H1 (cell line): ENCODE measurements at regions not wholly inside any gene's neighbourhood (a gene's known extent, or its start where the extent isn't known, plus 50 kb on each side); places are given as distances from the start of the nearest gene placed in this dataset.

ENCODE experiments used
- CTCF ChIA-PET: fragments of 300-600 bp; sonication (Branson Sonifier 250); formaldehyde crosslinking; loops from one replicate; lab custom pipeline; 2021; ENCODE audit not compliant: partially characterized antibody; lab: Charles Lee
- POLR2A ChIA-PET: fragments of 300-600 bp; sonication (Branson Sonifier 250); formaldehyde crosslinking; loops from one replicate; lab custom pipeline; 2021; ENCODE audit warnings: inconsistent platforms; ENCODE audit not compliant: partially characterized antibody; lab: Charles Lee
- DNase-seq, 2 experiments: peaks; one replicate each; pipeline versions ENCODE4 v3.0.0 to v3.0.0-alpha.2; 2010 to 2022; ENCODE audit warnings: low spot score in 2 of 2, low read depth in 1 of 2, mixed read lengths in 1 of 2
- FAIRE-seq: peaks from 2 replicates; lab custom pipeline; 2011; peaks lifted over from hg19 to GRCh38; lab: Jason Lieb, UNC
- H2AFZ ChIP-seq: 2 replicates; pipeline ENCODE4 v1.8.1; 2012; ENCODE audit warnings: low read length, inconsistent platforms
- H2AK5ac ChIP-seq: 2 replicates; pipeline ENCODE4 v1.6.1; 2013; ENCODE audit warnings: low read depth, low read length
- H2BK120ac ChIP-seq: replicated peaks from 2 replicates; pipeline ENCODE3; 2013; ENCODE audit warnings: low read depth, low read length, inconsistent platforms
- H2BK12ac ChIP-seq: 2 replicates; pipeline ENCODE4 v1.6.1; 2013; ENCODE audit warnings: low read depth, low read length
- H2BK15ac ChIP-seq: 2 replicates; pipeline ENCODE4 v1.6.1; 2013; ENCODE audit warnings: low read length
- H2BK20ac ChIP-seq: 2 replicates; pipeline ENCODE4 v1.6.1; 2013; ENCODE audit warnings: low read length
- H2BK5ac ChIP-seq: 2 replicates; pipeline ENCODE4 v1.6.1; 2013; ENCODE audit warnings: low read depth, low read length
- H3K14ac ChIP-seq: 2 replicates; pipeline ENCODE4 v1.6.1; 2013; ENCODE audit warnings: inconsistent platforms; ENCODE audit not compliant: insufficient read length
- H3K18ac ChIP-seq: 2 replicates; pipeline ENCODE4 v1.6.1; 2013; ENCODE audit warnings: low read length; ENCODE audit errors: extremely low read depth
- H3K23ac ChIP-seq: 2 replicates; pipeline ENCODE4 v1.6.1; 2013; ENCODE audit warnings: inconsistent platforms; ENCODE audit not compliant: insufficient read length
- H3K23me2 ChIP-seq: 2 replicates; pipeline ENCODE4 v1.6.1; 2013; ENCODE audit warnings: low read depth, low read length
- H3K27ac ChIP-seq: 2 replicates; pipeline ENCODE4 v1.6.1; 2011; ENCODE audit warnings: low read depth, low read length, inconsistent platforms
- H3K27me3 ChIP-seq, 4 experiments: replicated peaks in 1 of 4; 1 replicate in 1 of 4; 2 replicates in 3 of 4; pipeline versions ENCODE4 v1.6.1 to v1.8.1; 2011 to 2013; ENCODE audit warnings: low read length in 3 of 4, mild to moderate bottlenecking in 3 of 4, inconsistent platforms in 2 of 4, mixed read lengths in 2 of 4, moderate library complexity in 1 of 4; ENCODE audit not compliant: control insufficient read depth in 3 of 4, insufficient read depth in 3 of 4; ENCODE audit errors: extremely low read depth in 1 of 4
- H3K36me3 ChIP-seq, 4 experiments: 2 replicates each; pipeline versions ENCODE4 v1.6.1 to v1.8.1; 2011 to 2013; ENCODE audit warnings: mild to moderate bottlenecking in 4 of 4, low read length in 3 of 4, moderate library complexity in 2 of 4, control low read depth in 1 of 4, inconsistent platforms in 1 of 4; ENCODE audit not compliant: insufficient read depth in 4 of 4, control insufficient read depth in 2 of 4
- H3K4ac ChIP-seq: replicated peaks from 2 replicates; pipeline ENCODE3; 2013; ENCODE audit warnings: low read length, low read depth, mixed read lengths, inconsistent platforms; ENCODE audit not compliant: insufficient read length
- H3K4me1 ChIP-seq, 4 experiments: replicated peaks in 1 of 4; 1 replicate in 1 of 4; 2 replicates in 3 of 4; pipeline versions ENCODE4 v1.6.1 to v1.8.1; 2011 to 2013; ENCODE audit warnings: low read length in 3 of 4, inconsistent platforms in 2 of 4, mixed read lengths in 1 of 4; ENCODE audit not compliant: insufficient read depth in 4 of 4, control insufficient read depth in 3 of 4
- H3K4me2 ChIP-seq, 2 experiments: 2 replicates each; pipeline versions ENCODE4 v1.6.1 to v1.8.1; 2011 to 2013; ENCODE audit warnings: low read depth in 2 of 2, low read length in 2 of 2, control low read depth in 1 of 2, inconsistent platforms in 1 of 2, mild to moderate bottlenecking in 1 of 2; ENCODE audit not compliant: insufficient read depth in 1 of 2
- H3K4me3 ChIP-seq, 4 experiments: fragments of 200-600, 300-600 bp in 1 of 4; sonication (generic), shearing (Covaris generic), sonication (Bioruptor Twin) in 1 of 4; 2 replicates each; pipeline versions ENCODE4 v1.5.1 to v1.8.1; 2011 to 2016; ENCODE audit warnings: low read length in 4 of 4, low read depth in 3 of 4, control low read depth in 2 of 4, inconsistent platforms in 2 of 4, mild to moderate bottlenecking in 2 of 4, mixed read lengths in 1 of 4, moderate library complexity in 1 of 4; ENCODE audit not compliant: insufficient read depth in 2 of 4; ENCODE audit errors: extremely low read depth in 1 of 4
- H3K56ac ChIP-seq: replicated peaks from 2 replicates; pipeline ENCODE3; 2013; ENCODE audit warnings: low read depth, mild to moderate bottlenecking, mixed read lengths, low read length, inconsistent platforms; ENCODE audit not compliant: insufficient read length
- H3K79me1 ChIP-seq: 2 replicates; pipeline ENCODE4 v1.6.1; 2013; ENCODE audit warnings: low read depth, low read length, control low read depth
- H3K79me2 ChIP-seq, 2 experiments: 2 replicates each; pipeline versions ENCODE4 v1.6.1 to v1.8.1; 2012 to 2013; ENCODE audit warnings: low read length in 2 of 2, mild to moderate bottlenecking in 2 of 2, inconsistent platforms in 1 of 2; ENCODE audit not compliant: insufficient read depth in 2 of 2, control insufficient read depth in 1 of 2
- H3K9ac ChIP-seq, 4 experiments: replicated peaks in 1 of 4; 1 replicate in 1 of 4; 2 replicates in 3 of 4; pipeline versions ENCODE4 v1.6.1 to v1.8.1; 2011 to 2013; ENCODE audit warnings: low read depth in 3 of 4, low read length in 3 of 4, control low read depth in 2 of 4, mild to moderate bottlenecking in 2 of 4, moderate library complexity in 2 of 4, inconsistent platforms in 1 of 4; ENCODE audit errors: extremely low read depth in 1 of 4
- H3K9me3 ChIP-seq, 2 experiments: 2 replicates each; pipeline versions ENCODE4 v1.6.1 to v1.8.1; 2012 to 2013; ENCODE audit warnings: mild to moderate bottlenecking in 2 of 2, moderate library complexity in 2 of 2, control low read depth in 1 of 2, inconsistent platforms in 1 of 2, low read depth in 1 of 2, low read length in 1 of 2, mixed read lengths in 1 of 2; ENCODE audit not compliant: insufficient read depth in 2 of 2
- H4K20me1 ChIP-seq, 2 experiments: replicated peaks in 1 of 2; 2 replicates each; pipeline versions ENCODE3 to v1.8.1; 2011 to 2013; ENCODE audit warnings: inconsistent platforms in 2 of 2, low read length in 2 of 2, mild to moderate bottlenecking in 1 of 2; ENCODE audit not compliant: insufficient read depth in 2 of 2, control insufficient read depth in 1 of 2
- H4K5ac ChIP-seq: 2 replicates; pipeline ENCODE4 v1.6.1; 2013; ENCODE audit warnings: low read length, low read depth, mixed read lengths, inconsistent platforms; ENCODE audit not compliant: insufficient read length
- H4K8ac ChIP-seq: 2 replicates; pipeline ENCODE4 v1.8.0; 2013; ENCODE audit warnings: mild to moderate bottlenecking, moderate library complexity, low read length, inconsistent platforms; ENCODE audit not compliant: insufficient read depth; ENCODE audit errors: extremely low read depth
- H4K91ac ChIP-seq: replicated peaks from 2 replicates; pipeline ENCODE3; 2013; ENCODE audit warnings: low read length, mixed read lengths, inconsistent platforms; ENCODE audit not compliant: insufficient read length
- ATF3 ChIP-seq: IDR thresholded peaks from 2 replicates; pipeline ENCODE4 v1.6.1; 2011; ENCODE audit warnings: low read depth, mild to moderate bottlenecking, low read length; ENCODE audit not compliant: insufficient read depth
- CEBPB ChIP-seq: IDR thresholded peaks from 2 replicates; pipeline ENCODE4 v1.6.1; 2012; ENCODE audit warnings: low read depth, low read length
- EZH2 ChIP-seq: fragments of 200-600 bp; sonication (generic); IDR thresholded peaks from 2 replicates; pipeline ENCODE4 v1.7.1; 2012; ENCODE audit warnings: low read depth, mild to moderate bottlenecking, moderate library complexity, low read length, inconsistent platforms; ENCODE audit not compliant: severe bottlenecking
- POLR2AphosphoS5 ChIP-seq: IDR thresholded peaks from 2 replicates; pipeline ENCODE4 v1.6.1; 2011; ENCODE audit warnings: low read depth, low read length
- WGBS, 2 experiments: shearing (Covaris generic) in 1 of 2; methylation state at CpG; one replicate each; pipeline versions ENCODE4 v1.1.6 to v1.1.7; 2013 to 2015; ENCODE audit warnings: low lambda C conversion rate in 2 of 2, mixed read lengths in 2 of 2, inconsistent platforms in 1 of 2, low coverage in 1 of 2, missing lambda C conversion rate in 1 of 2; ENCODE audit not compliant: insufficient replicate concordance in 2 of 2, insufficient coverage in 1 of 2, insufficient read length in 1 of 2; ENCODE audit errors: extremely low coverage in 1 of 2, missing lambda C conversion rate in 1 of 2; 5-methylcytosine and 5-hydroxymethylcytosine counted together

GRCh38 chr13:86660090-86660489, 860.9 kb upstream of the SLITRK6 start:
- Histone ChIP-seq H3K4me3 (no peak overlapping the region), H4K20me1 (no peaks in the 10 kb centered on the region), H3K23me2 (0 out of 2 replicates have a peak, but pooled peaks cover 2% of the 10 kb centered on the region), H3K9ac (no peak overlapping the region), H2BK12ac (no peak overlapping the region), H3K9me3 (no peaks in the 10 kb centered on the region), H3K36me3 (no peaks in the 10 kb centered on the region), H2AK5ac (no peak overlapping the region), H3K56ac (no peak overlapping the region), H3K27me3 (no peaks in the 10 kb centered on the region), H2AFZ (no peak overlapping the region), H3K23ac (no peak overlapping the region), H3K18ac (no peak overlapping the region), H2BK15ac (no peak overlapping the region), H2BK20ac (no peak overlapping the region), H4K8ac (no peak overlapping the region), H3K4me2 (no peak overlapping the region), H2BK5ac (no peak overlapping the region), H3K4me1 (0 out of 7 replicates have a peak, but pooled peaks cover 0 to 2% (median 0%) of the 10 kb centered on the region in 4 experiments), H2BK120ac (no peak overlapping the region), H4K91ac (no peak overlapping the region), H4K5ac (no peak overlapping the region), H3K79me1 (no peaks in the 10 kb centered on the region), H3K79me2 (no peaks in the 10 kb centered on the region), H3K4ac (no peak overlapping the region), H3K27ac (no peak overlapping the region), H3K14ac (no peak overlapping the region)
- 87% methylated on average over 1 of the region's 1 CpG; no CpG with 5 or more reads in 1 of the 2 experiments for WGBS, 2 experiments
- DNase-seq (no peak), FAIRE-seq (no peak)
- CTCF ChIA-PET = no interaction called here
- POLR2A ChIA-PET = no interaction called here
- TF ChIP-seq ATF3 = no peak
- no peak for TF ChIP-seq CEBPB
- no peak for TF ChIP-seq EZH2
- TF ChIP-seq POLR2AphosphoS5 = no peak
